GM18519 (cell line): ENCODE measurements at regions not wholly inside any gene's neighbourhood (a gene's known extent, or its start where the extent isn't known, plus 50 kb on each side); places are given as distances from the start of the nearest gene placed in this dataset.
"Not testable (repeated sequence)": the region's sequence is repeated elsewhere in the genome, so short reads cannot be mapped to it uniquely, and the experiment has no call there.

Experiments used
- ATAC-seq: cut with Tn5 transposase; IDR thresholded peaks from one replicate; pipeline ENCODE4 v1.9.1; 2021; ENCODE audit warnings: mild to moderate bottlenecking, moderate library complexity; ENCODE audit not compliant: unreplicated experiment, low FRiP score

DNA sequence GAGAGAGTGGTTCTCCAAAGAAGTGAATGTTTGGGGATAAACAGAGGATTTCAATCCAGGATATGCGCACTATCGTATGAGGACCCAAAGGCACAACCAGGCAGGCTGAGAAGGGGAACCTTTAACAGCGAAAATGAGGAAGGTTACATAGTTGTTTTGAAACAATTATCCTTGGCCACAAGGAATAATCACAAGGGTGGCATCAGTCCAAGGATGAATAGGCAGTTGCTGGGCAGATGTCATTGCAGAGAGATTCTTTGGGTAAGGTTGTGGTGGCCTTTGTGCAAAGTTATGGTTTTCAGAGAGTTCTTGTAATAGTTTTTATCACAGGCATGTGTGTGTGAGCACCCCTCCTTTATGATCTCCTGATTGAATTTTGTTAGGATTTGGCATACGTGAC is 58.9 kb upstream of the NBPF20 start:
- not testable (repeated sequence) for ATAC-seq

DNA sequence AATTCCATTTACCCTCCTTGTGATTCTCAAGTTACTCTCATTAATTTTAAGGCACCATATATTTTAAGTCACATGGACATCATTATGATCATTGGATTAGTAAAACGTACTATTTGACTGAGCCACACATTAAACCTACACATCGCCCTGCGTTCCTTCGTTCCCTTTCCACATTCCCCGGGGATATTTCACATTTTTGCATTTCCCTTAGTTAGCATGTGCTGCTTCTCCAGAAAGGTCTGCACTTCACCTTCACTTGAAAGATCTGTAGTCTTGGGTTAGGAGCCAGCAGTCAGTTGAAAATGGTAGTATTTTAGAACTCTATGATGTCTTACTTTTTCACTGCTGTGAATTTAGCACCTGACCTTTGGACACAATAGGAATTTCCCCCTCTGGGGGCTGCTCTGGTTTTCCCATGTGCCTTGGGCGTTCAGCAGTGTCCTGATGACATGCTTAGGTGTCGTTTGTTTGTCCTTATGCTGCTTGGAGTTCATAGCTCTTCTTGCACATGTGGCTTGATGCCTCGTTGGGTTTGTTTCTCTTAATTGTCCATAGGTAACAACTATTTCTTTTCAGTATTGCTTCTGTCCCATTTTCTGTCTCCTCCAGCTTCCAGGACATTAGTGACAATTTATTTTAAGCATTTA is 56.9 kb upstream of the NBPF20 start:
- not testable (repeated sequence) for ATAC-seq

DNA sequence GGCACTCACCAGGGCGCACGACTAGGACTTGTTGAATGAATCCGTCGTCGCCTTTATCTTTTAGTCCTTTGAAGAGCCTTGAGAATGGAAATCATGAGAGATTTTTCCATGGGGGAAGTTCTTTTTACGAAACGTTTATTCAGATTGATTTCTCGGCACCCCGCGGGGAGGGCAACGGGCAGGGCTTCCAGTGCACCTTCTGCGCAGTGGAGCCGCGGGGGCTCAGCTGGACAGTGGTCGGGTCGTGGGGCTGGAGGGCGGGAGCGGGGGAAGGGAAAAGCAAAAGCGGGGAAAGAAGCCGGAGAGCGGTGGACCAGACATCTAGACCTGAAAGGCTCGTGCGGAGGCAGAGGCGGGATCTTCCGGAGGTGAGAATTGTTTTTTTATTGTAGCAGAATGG is 50.6 kb upstream of the NBPF20 start:
- ATAC-seq = not testable (repeated sequence)

DNA sequence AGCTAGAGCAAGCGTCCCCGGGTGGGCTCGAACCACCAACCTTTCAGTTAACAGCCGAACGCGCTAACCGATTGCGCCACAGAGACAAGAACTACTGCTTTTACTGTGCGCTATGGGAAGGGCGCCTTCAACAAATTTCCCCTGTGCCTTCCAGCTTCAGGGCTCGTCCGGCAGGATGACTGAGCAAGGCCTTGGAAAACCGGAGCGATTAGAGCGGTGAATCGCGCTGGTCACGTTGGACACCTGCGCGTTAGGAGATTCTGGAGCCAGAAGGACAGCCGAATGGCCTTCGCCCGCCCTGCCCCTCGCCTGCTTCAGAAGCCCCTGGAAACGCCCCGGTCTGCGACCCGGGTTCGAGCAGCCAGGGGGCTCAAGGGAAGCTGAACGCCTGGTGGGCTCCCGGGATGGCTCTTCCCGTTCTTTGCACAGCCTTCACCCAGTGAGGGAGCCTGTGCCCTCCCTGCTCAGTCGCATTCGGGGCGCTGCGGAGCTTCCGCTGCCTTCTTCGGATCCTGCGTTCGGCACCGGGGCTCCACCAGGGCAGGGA is 50.0 kb upstream of the NBPF20 start:
- ATAC-seq = not testable (repeated sequence)
